ENCODE measurements at regions not wholly inside any gene's neighbourhood (a gene's known extent, or its start where the extent isn't known, plus 50 kb on each side); places are given as distances from the start of the nearest gene placed in this dataset.

DNA sequence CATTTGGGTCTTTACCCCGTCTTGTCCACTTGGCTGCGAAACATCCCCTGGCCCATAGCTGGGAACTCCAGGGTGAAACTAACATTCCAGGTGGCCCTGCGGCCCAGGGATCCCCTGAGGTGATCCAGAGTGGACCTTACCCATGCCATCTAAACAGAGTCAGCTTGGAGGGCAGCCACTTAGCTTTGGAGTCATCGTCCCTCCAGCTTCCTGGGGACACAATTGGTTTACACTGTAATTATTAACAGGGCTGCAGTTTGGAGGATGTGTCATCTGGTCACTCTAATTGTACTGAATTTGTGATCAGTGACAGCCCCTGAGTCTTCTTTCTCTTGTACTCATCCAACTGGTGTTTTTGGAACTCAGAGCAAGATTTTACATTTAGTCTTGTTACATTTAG, 149.9 kb downstream of the ENGASE start:
- TF ChIP-seq, protein P1, sequence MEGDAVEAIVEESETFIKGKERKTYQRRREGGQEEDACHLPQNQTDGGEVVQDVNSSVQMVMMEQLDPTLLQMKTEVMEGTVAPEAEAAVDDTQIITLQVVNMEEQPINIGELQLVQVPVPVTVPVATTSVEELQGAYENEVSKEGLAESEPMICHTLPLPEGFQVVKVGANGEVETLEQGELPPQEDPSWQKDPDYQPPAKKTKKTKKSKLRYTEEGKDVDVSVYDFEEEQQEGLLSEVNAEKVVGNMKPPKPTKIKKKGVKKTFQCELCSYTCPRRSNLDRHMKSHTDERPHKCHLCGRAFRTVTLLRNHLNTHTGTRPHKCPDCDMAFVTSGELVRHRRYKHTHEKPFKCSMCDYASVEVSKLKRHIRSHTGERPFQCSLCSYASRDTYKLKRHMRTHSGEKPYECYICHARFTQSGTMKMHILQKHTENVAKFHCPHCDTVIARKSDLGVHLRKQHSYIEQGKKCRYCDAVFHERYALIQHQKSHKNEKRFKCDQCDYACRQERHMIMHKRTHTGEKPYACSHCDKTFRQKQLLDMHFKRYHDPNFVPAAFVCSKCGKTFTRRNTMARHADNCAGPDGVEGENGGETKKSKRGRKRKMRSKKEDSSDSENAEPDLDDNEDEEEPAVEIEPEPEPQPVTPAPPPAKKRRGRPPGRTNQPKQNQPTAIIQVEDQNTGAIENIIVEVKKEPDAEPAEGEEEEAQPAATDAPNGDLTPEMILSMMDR (IDR thresholded peaks at IDR 0.05), result no peak
- ATAC-seq (no peak), DNase-seq (no peak)
- Mint-ChIP-seq H3K27ac (no peak overlapping the region), H3K4me1 (ENCODE audit: low read depth) (peaks cover 5% of the 10 kb centered on the region), H3K27me3 (peaks cover 36% of the 10 kb centered on the region), H3K4me3 (no peak overlapping the region), H3K9me3 (no peaks in the 10 kb centered on the region), H3K36me3 (ENCODE audit: low read depth) (no peaks in the 10 kb centered on the region)
- intact Hi-C loops (cut with micrococcal nuclease), result no loop called here
- POLR2A ChIA-PET, result interaction anchor here (0.9 kb wide), 1 partner anchor 467 kb away, joined by 3 read pairs; no protein-coding TSS in a partner anchor
- CTCF ChIA-PET, result no interaction called here

DNA sequence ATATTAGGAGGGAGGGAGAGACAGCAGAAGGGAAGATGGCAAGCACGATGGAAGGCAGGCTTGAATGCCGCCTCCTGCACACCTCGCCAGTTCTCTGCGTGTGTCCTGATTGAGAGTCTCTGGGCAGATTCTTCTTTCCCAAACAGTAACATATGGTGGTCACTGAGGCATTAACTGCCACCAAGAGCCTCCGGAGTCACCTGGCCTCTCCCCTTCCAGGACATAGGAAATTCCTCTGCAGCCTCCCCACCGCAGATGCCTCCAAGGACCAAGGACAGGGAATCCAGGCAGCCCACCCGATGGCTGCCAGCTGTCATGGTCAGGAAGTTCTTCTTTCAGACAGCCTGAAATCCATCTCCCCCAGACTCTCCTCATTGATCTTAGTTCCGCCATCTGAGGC, 149.3 kb downstream of the ENGASE start:
- POLR2A ChIA-PET, result no interaction called here
- peaks cover 5% of the 10 kb centered on the region for H3K4me1 Mint-ChIP-seq (ENCODE audit: low read depth)

DNA sequence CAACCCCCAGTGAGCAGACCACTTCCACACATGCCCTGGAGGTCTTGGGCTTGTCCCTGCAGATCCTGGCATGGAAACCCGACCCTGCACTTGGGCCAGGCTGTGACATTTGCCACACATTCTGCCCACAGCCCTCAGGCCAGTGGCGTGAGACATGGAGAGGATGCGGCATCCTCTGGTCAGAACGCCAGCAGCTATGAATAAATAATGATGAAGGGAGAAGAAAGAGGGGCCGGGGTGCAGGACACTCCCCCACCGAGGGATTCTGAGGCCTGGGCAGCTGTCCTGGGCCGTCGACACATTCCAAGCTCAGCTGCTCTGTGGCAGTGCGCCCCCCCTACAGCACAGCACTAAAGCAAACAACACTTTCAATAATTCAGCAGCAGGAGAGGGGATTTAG, 148.8 kb downstream of the ENGASE start:
- no peak overlapping the region for H3K27ac Mint-ChIP-seq
- ChIA-PET CTCF (no interaction called here), POLR2A (no interaction called here)
- ATAC-seq, result no peak
- H3K4me1 Mint-ChIP-seq (ENCODE audit: low read depth), result peaks cover 5% of the 10 kb centered on the region
- H3K4me3 Mint-ChIP-seq, result no peak overlapping the region
- DNase-seq, result no peak
- TF ChIP-seq, protein P1 (IDR thresholded peaks at IDR 0.05), result no peak
- H3K9me3 Mint-ChIP-seq, result no peaks in the 10 kb centered on the region
- peaks cover 36% of the 10 kb centered on the region for H3K27me3 Mint-ChIP-seq
- intact Hi-C loops (cut with micrococcal nuclease), result no loop called here
- no peaks in the 10 kb centered on the region for H3K36me3 Mint-ChIP-seq (ENCODE audit: low read depth)

More for the DNA sequence above, 149.3 kb downstream of the ENGASE start:
- no peak overlapping the region for H3K4me3 Mint-ChIP-seq
- CTCF ChIA-PET, result no interaction called here
- DNase-seq, result no peak
- intact Hi-C loops (cut with micrococcal nuclease), result no loop called here
- H3K9me3 Mint-ChIP-seq, result no peaks in the 10 kb centered on the region
- H3K27ac Mint-ChIP-seq, result no peak overlapping the region
- peaks cover 36% of the 10 kb centered on the region for H3K27me3 Mint-ChIP-seq
- no peaks in the 10 kb centered on the region for H3K36me3 Mint-ChIP-seq (ENCODE audit: low read depth)
- TF ChIP-seq, protein P1 (IDR thresholded peaks at IDR 0.05), result no peak
- ATAC-seq, result no peak

DNA sequence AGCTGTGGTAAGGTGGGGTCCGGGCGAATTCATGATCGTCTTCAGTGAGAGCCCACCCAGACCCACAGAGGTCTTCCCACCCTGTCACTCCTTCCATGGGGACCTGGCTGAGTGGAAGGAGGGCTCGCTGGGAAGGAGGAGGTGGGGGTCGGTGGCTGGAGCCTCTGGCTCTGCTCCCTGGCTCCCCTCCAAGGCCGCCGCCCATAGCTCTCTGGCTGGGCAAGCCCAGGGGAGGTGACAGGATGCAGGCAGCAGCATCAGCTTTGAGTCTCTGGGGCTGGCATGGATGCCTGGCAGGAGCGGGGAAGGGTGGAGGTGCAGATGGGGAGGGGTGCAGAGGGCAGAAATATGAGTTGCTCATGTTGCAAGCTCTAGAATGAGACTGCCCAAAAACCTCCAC, 147.0 kb downstream of the ENGASE start:
- Mint-ChIP-seq H3K4me3 (no peak overlapping the region), H3K4me1 (ENCODE audit: low read depth) (peaks cover 5% of the 10 kb centered on the region), H3K36me3 (ENCODE audit: low read depth) (no peaks in the 10 kb centered on the region), H3K27me3 (peaks cover 43% of the 10 kb centered on the region), H3K27ac (no peak overlapping the region), H3K9me3 (no peaks in the 10 kb centered on the region)
- DNase-seq (no peak), ATAC-seq (no peak)
- POLR2A ChIA-PET, result no interaction called here
- intact Hi-C loops (cut with micrococcal nuclease), result no loop called here
- TF ChIP-seq, protein P1 (IDR thresholded peaks at IDR 0.05), result no peak
- CTCF ChIA-PET, result no interaction called here

DNA sequence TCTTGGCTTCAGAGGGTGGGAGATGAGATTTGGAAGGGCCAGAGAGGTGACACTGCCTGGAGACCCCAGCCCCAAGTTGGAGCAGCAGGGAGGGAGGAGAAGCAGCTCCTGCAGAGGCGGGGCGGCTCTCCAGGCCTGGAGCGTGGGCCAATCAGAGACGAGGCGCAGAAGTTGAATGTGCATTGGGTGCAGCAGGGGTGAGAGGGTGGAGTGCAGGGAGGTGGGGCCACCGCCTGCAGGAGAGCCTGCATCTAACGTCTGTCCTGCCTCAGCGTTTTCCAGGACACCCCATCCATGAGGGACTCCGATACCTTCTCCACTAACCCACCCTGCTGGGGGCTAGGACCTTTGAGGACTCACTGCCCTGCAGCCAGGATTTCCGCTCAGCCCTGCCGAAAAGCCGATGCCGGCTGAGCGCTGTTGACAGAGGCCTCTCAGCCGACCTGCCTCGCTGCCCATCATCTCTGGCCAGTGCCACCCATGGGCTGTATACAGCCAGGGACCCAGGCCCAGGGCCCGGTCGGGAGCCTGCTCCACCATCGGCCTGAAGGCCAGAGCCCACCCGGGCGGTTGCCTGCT, 146.2 kb downstream of the ENGASE start:
- ChIA-PET POLR2A (no interaction called here), CTCF (no interaction called here)
- TF ChIP-seq, protein P1 (IDR thresholded peaks at IDR 0.05), result no peak
- Mint-ChIP-seq H3K36me3 (ENCODE audit: low read depth) (no peaks in the 10 kb centered on the region), H3K27ac (no peak overlapping the region), H3K4me1 (ENCODE audit: low read depth) (peaks cover 5% of the 10 kb centered on the region), H3K9me3 (no peaks in the 10 kb centered on the region), H3K4me3 (peak overlapping the region; percentile 44), H3K27me3 (peaks cover 42% of the 10 kb centered on the region)
- ATAC-seq, result peak; percentile 69
- intact Hi-C loops (cut with micrococcal nuclease), result no loop called here
- peak; percentile 30 for DNase-seq
